ENCODE measurements at regions not wholly inside any gene's neighbourhood (a gene's known extent, or its start where the extent isn't known, plus 50 kb on each side); places are given as distances from the start of the nearest gene placed in this dataset.

GRCh38 chr15:96406291-96406690, 75.8 kb downstream of the NR2F2 start:
- no peaks in the 10 kb centered on the region for H4K20me1 ChIP-seq (ENCODE audit: insufficient read depth, low read length)
- ATAC-seq (ENCODE audit: low read depth) (no peak), DNase-seq (no peak)
- H2AK5ac ChIP-seq (ENCODE audit: low read depth, low read length): no peak overlapping the region
- H2BK20ac ChIP-seq (ENCODE audit: low read depth, low read length): no peak overlapping the region
- H3K23ac ChIP-seq (ENCODE audit: low read depth, low read length): no peak overlapping the region
- H3K9ac ChIP-seq (ENCODE audit: low read depth, low read length): no peak overlapping the region
- no peak overlapping the region for H3K27ac ChIP-seq (ENCODE audit: insufficient read depth, low read length)
- no peaks in the 10 kb centered on the region for H3K79me1 ChIP-seq (ENCODE audit: low read depth in 1 of 2, low read length in 2 of 2)
- H3K4me3 ChIP-seq (ENCODE audit: insufficient read depth, low read depth, low read length): no peak overlapping the region
- no peak overlapping the region for H4K5ac ChIP-seq (ENCODE audit: low read depth, low read length)
- no peak overlapping the region for H2AFZ ChIP-seq (replicated peaks; ENCODE audit: low read length, poor library complexity)
- no peak overlapping the region for H3K14ac ChIP-seq (replicated peaks; ENCODE audit: low read depth, low read length)
- intact Hi-C loops (cut with micrococcal nuclease) (no loop called here), dilution Hi-C loops (cut with HindIII; ENCODE audit: low sequenced_read_pairs, unreplicated experiment) (no loop called here), in situ Hi-C loops (cut with MboI; ENCODE audit: low sequenced_read_pairs) (no loop called here)
- no peaks in the 10 kb centered on the region for H3K9me1 ChIP-seq (ENCODE audit: insufficient read depth, low read length)
- no peak overlapping the region for H4K91ac ChIP-seq (ENCODE audit: insufficient read depth, low read depth, low read length)
- BruUV-seq (replicated peaks): no TSS peak
- no peak overlapping the region for H3K18ac ChIP-seq (ENCODE audit: low read depth, low read length)
- no peak overlapping the region for H2BK120ac ChIP-seq (ENCODE audit: low read depth, low read length)
- H3K4me2 ChIP-seq (ENCODE audit: low read depth, low read length): no peak overlapping the region
- peaks cover 59% of the 10 kb centered on the region for H3K27me3 ChIP-seq (ENCODE audit: control insufficient read depth, insufficient read depth, low read length)
- CTCF ChIA-PET: no interaction called here
- no peak overlapping the region for H3K4ac ChIP-seq (ENCODE audit: low read depth, low read length)
- WGBS, 2 experiments (ENCODE audit: extremely low coverage in 2 of 2, insufficient read length in 1 of 2): 80% methylated on average over 1 of the region's 3 CpGs; no CpG with 5 or more reads in 1 of the 2 experiments
- no peak overlapping the region for H2BK15ac ChIP-seq (ENCODE audit: low read depth, low read length)
- no peak overlapping the region for H3K56ac ChIP-seq (ENCODE audit: extremely low read depth, insufficient read depth, low read length)
- H2BK5ac ChIP-seq (ENCODE audit: low read depth, low read length, poor library complexity, severe bottlenecking): no peak overlapping the region
- TF ChIP-seq RFX5 (IDR thresholded peaks at IDR 0.05; ENCODE audit: low read depth, low read length): no peak
- no peak for TF ChIP-seq MAZ (IDR thresholded peaks at IDR 0.05; ENCODE audit: borderline replicate concordance, low read depth, low read length)
- TF ChIP-seq MXI1 (IDR thresholded peaks at IDR 0.05; ENCODE audit: borderline replicate concordance, low read depth, low read length): no peak
- TF ChIP-seq FOS (IDR thresholded peaks at IDR 0.05; ENCODE audit: low read depth, low read length): no peak
- no peak for TF ChIP-seq USF2 (IDR thresholded peaks at IDR 0.05; ENCODE audit: low read depth, low read length)
- TF ChIP-seq CTCF (conservative IDR thresholded peaks at IDR 0.05; ENCODE audit: low read depth, low read length): no peak
- TF ChIP-seq BHLHE40 (IDR thresholded peaks at IDR 0.05; ENCODE audit: low read depth, low read length): no peak
- no peak for TF ChIP-seq POLR2A (IDR thresholded peaks at IDR 0.05; ENCODE audit: low read depth, low read length)
- TF ChIP-seq SMC3 (IDR thresholded peaks at IDR 0.05; ENCODE audit: low read depth, low read length): no peak
- TF ChIP-seq, protein P1, sequence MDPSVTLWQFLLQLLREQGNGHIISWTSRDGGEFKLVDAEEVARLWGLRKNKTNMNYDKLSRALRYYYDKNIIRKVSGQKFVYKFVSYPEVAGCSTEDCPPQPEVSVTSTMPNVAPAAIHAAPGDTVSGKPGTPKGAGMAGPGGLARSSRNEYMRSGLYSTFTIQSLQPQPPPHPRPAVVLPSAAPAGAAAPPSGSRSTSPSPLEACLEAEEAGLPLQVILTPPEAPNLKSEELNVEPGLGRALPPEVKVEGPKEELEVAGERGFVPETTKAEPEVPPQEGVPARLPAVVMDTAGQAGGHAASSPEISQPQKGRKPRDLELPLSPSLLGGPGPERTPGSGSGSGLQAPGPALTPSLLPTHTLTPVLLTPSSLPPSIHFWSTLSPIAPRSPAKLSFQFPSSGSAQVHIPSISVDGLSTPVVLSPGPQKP (IDR thresholded peaks at IDR 0.05; ENCODE audit: borderline replicate concordance, low read depth, low read length): no peak
- POLR2A ChIA-PET (ENCODE audit: unreplicated experiment): no interaction called here
- H3K4me1 ChIP-seq (ENCODE audit: control insufficient read depth, insufficient read depth, low read length): peaks cover 2% of the 10 kb centered on the region; the same call in 1 of the 2 replicates
- no peak overlapping the region for H2AK9ac ChIP-seq (replicated peaks; ENCODE audit: low read depth, low read length, poor library complexity)
- H4K8ac ChIP-seq (ENCODE audit: low read depth in 2 of 2, low read length in 2 of 2): no peak overlapping the region
- H3K9me3 ChIP-seq (ENCODE audit: control insufficient read depth, insufficient read depth, low read length): peaks cover 13% of the 10 kb centered on the region
- H3K36me3 ChIP-seq (ENCODE audit: control insufficient read depth, insufficient read depth, low read length): no peaks in the 10 kb centered on the region

Measured in IMR-90 (cell line).